Fibroblast of lung (primary cell): ENCODE measurements at regions not wholly inside any gene's neighbourhood (a gene's known extent, or its start where the extent isn't known, plus 50 kb on each side); places are given as distances from the start of the nearest gene placed in this dataset.

Source experiments
- CTCF ChIP-seq, 2 donors: IDR thresholded peaks in 1 of 2; conservative IDR thresholded peaks in 1 of 2; 1 replicate in 1 of 2; 2 replicates in 1 of 2; pipeline ENCODE4 v1.5.1; 2011 to 2012; ENCODE audit warnings: low read length in 2 of 2, control low read depth in 1 of 2, inconsistent platforms in 1 of 2, low read depth in 1 of 2, mild to moderate bottlenecking in 1 of 2
- EZH2 ChIP-seq: IDR thresholded peaks from 2 replicates; pipeline ENCODE4 v1.5.1; 2012; ENCODE audit warnings: low read length, control low read depth, mild to moderate bottlenecking; ENCODE audit errors: missing control alignments

GRCh38 chr2:237181844-237182243 is 96.2 kb downstream of the COPS8 start:
- TF ChIP-seq CTCF (conservative IDR thresholded peaks at IDR 0.05 in 1 of 2, IDR thresholded peaks at IDR 0.05 in 1 of 2; ENCODE audit: low read depth in 1 of 2, low read length in 2 of 2) (no peak), EZH2 (no peak)
